OCI-LY1 (cell line): ENCODE measurements at regions not wholly inside any gene's neighbourhood (a gene's known extent, or its start where the extent isn't known, plus 50 kb on each side); places are given as distances from the start of the nearest gene placed in this dataset.

ENCODE experiments used
- H2AFZ ChIP-seq: fragments of 200-600 bp; sonication (generic), shearing (Covaris generic); 2 replicates; pipeline ENCODE4 v1.6.0; 2014; ENCODE audit warnings: antibody characterized with exemption, mild to moderate bottlenecking, low read length
- H3F3A ChIP-seq: fragments of 200-600 bp; sonication (generic), shearing (Covaris generic); 2 replicates; pipeline ENCODE4 v1.6.0; 2014; ENCODE audit warnings: mild to moderate bottlenecking, antibody characterized with exemption, low read length, moderate library complexity; ENCODE audit not compliant: insufficient read depth
- H3K27ac ChIP-seq: fragments of 200-600 bp; sonication (generic); 2 replicates; pipeline ENCODE4 v1.5.1; 2014; ENCODE audit warnings: low read length, mixed run types, mild to moderate bottlenecking, low read depth; ENCODE audit not compliant: poor library complexity, severe bottlenecking
- H3K27me3 ChIP-seq: fragments of 200-600 bp; sonication (generic); 2 replicates; pipeline ENCODE4 v1.6.0; 2014; ENCODE audit warnings: antibody characterized with exemption, mild to moderate bottlenecking, low read length, moderate library complexity; ENCODE audit not compliant: insufficient read depth
- H3K36me3 ChIP-seq: fragments of 200-600 bp; sonication (generic); 2 replicates; pipeline ENCODE4 v1.6.1; 2014; ENCODE audit warnings: mild to moderate bottlenecking, antibody characterized with exemption, low read length, moderate library complexity, mixed read lengths; ENCODE audit not compliant: insufficient read depth
- H3K4me1 ChIP-seq: fragments of 200-600 bp; sonication (generic); 2 replicates; pipeline ENCODE4 v1.5.1; 2014; ENCODE audit warnings: mild to moderate bottlenecking, low read length, moderate library complexity; ENCODE audit not compliant: insufficient read depth, severe bottlenecking
- H3K4me2 ChIP-seq: fragments of 200-600 bp; sonication (generic), shearing (Covaris generic); 2 replicates; pipeline ENCODE4 v1.6.1; 2014; ENCODE audit warnings: low read length
- H3K4me3 ChIP-seq: fragments of 200-600 bp; sonication (generic); 2 replicates; pipeline ENCODE4 v1.5.1; 2014; ENCODE audit warnings: low read length, low read depth, mild to moderate bottlenecking, mixed read lengths; ENCODE audit not compliant: poor library complexity, severe bottlenecking
- H3K79me2 ChIP-seq: fragments of 200-600 bp; shearing (Covaris generic); 2 replicates; pipeline ENCODE4 v1.6.1; 2016; ENCODE audit warnings: mixed run types, low read length, mixed read lengths; ENCODE audit not compliant: insufficient read depth
- H3K9ac ChIP-seq: fragments of 200-600 bp; sonication (generic), shearing (Covaris generic); 2 replicates; pipeline ENCODE4 v1.6.1; 2014; ENCODE audit warnings: mild to moderate bottlenecking, low read length, mixed read lengths
- H3K9me2 ChIP-seq: fragments of 200-600 bp; sonication (generic), shearing (Covaris generic); 2 replicates; pipeline ENCODE4 v1.6.1; 2014; ENCODE audit warnings: low read depth, mild to moderate bottlenecking, low read length, mixed read lengths
- H3K9me3 ChIP-seq: fragments of 200-600 bp; shearing (Covaris generic); 2 replicates; pipeline ENCODE4 v1.6.1; 2014; ENCODE audit warnings: low read length, mixed read lengths
- H4K20me1 ChIP-seq: fragments of 200-600 bp; sonication (generic), shearing (Covaris generic); 2 replicates; pipeline ENCODE4 v1.6.0; 2016; ENCODE audit warnings: mild to moderate bottlenecking, low read length; ENCODE audit not compliant: insufficient read depth
- CTCF ChIP-seq: fragments of 200-600 bp; sonication (generic), shearing (Covaris generic); IDR thresholded peaks from 2 replicates; pipeline ENCODE4 v1.5.1; 2017; ENCODE audit warnings: mild to moderate bottlenecking, antibody characterized with exemption, low read length, moderate library complexity, mixed read lengths
- EZH2 ChIP-seq: fragments of 200-600 bp; sonication (generic), shearing (Covaris generic); IDR thresholded peaks from 2 replicates; pipeline ENCODE4 v1.8.0; 2017; ENCODE audit warnings: borderline replicate concordance, mixed run types, mild to moderate bottlenecking, antibody characterized with exemption, low read length, moderate library complexity, mixed read lengths

- no peaks in the 10 kb centered on the region for H3F3A ChIP-seq
- H3K9me3 ChIP-seq, result no peaks in the 10 kb centered on the region
- no peak overlapping the region for H3K4me3 ChIP-seq
- H3K9me2 ChIP-seq, result no peaks in the 10 kb centered on the region
- TF ChIP-seq CTCF (no peak), EZH2 (no peak)
- no peaks in the 10 kb centered on the region for H3K4me1 ChIP-seq
- no peak overlapping the region for H2AFZ ChIP-seq
- no peaks in the 10 kb centered on the region for H3K27me3 ChIP-seq
- H4K20me1 ChIP-seq, result no peaks in the 10 kb centered on the region
- H3K27ac ChIP-seq, result no peak overlapping the region
- no peaks in the 10 kb centered on the region for H3K79me2 ChIP-seq
- H3K4me2 ChIP-seq, result no peak overlapping the region
- H3K36me3 ChIP-seq, result no peaks in the 10 kb centered on the region
- H3K9ac ChIP-seq, result no peak overlapping the region
These were observed 752.9 kb upstream of the HS6ST1 start for GRCh38 chr2:129071531-129071930.

- H3K27ac ChIP-seq, result no peak overlapping the region
- no peaks in the 10 kb centered on the region for H4K20me1 ChIP-seq
- H3K9me2 ChIP-seq, result no peaks in the 10 kb centered on the region
- no peaks in the 10 kb centered on the region for H3K79me2 ChIP-seq
- H3K4me1 ChIP-seq, result no peaks in the 10 kb centered on the region
- no peak overlapping the region for H3K4me3 ChIP-seq
- no peak for TF ChIP-seq CTCF
- TF ChIP-seq EZH2, result no peak
- H3K4me2 ChIP-seq, result no peak overlapping the region
- no peak overlapping the region for H2AFZ ChIP-seq
- H3K36me3 ChIP-seq, result no peaks in the 10 kb centered on the region
- no peak overlapping the region for H3K9ac ChIP-seq
- no peaks in the 10 kb centered on the region for H3K9me3 ChIP-seq
- no peaks in the 10 kb centered on the region for H3K27me3 ChIP-seq
- no peaks in the 10 kb centered on the region for H3F3A ChIP-seq
These were observed 755.7 kb upstream of the HS6ST1 start for GRCh38 chr2:129074298-129074920.

GRCh38 chr2:129078548-129078947 is 759.9 kb upstream of the HS6ST1 start:
- H3K9me2 ChIP-seq, result no peaks in the 10 kb centered on the region
- no peak overlapping the region for H3K4me2 ChIP-seq
- H3K27ac ChIP-seq, result no peak overlapping the region
- no peaks in the 10 kb centered on the region for H3K36me3 ChIP-seq
- no peaks in the 10 kb centered on the region for H3K27me3 ChIP-seq
- no peak overlapping the region for H3K4me3 ChIP-seq
- no peak for TF ChIP-seq CTCF
- no peak for TF ChIP-seq EZH2
- H2AFZ ChIP-seq, result no peak overlapping the region
- H3K79me2 ChIP-seq, result no peaks in the 10 kb centered on the region
- H3K9ac ChIP-seq, result no peak overlapping the region
- no peaks in the 10 kb centered on the region for H4K20me1 ChIP-seq
- no peaks in the 10 kb centered on the region for H3K4me1 ChIP-seq
- H3K9me3 ChIP-seq, result no peaks in the 10 kb centered on the region
- no peaks in the 10 kb centered on the region for H3F3A ChIP-seq
